ENCODE measurements at regions not wholly inside any gene's neighbourhood (a gene's known extent, or its start where the extent isn't known, plus 50 kb on each side); places are given as distances from the start of the nearest gene placed in this dataset.
"Not testable (repeated sequence)": the region's sequence is repeated elsewhere in the genome, so short reads cannot be mapped to it uniquely, and the experiment has no call there.

GRCh38 chr3:148466980-148467740 lies 230.5 kb upstream of the AGTR1 start:
- no peak for DNase-seq (ENCODE audit: low spot score)

- no peak for DNase-seq (ENCODE audit: low spot score)
These were observed 220.3 kb upstream of the AGTR1 start for GRCh38 chr3:148477375-148477774.

GRCh38 chr3:148493631-148494030 lies 204.1 kb upstream of the AGTR1 start:
- DNase-seq (ENCODE audit: low spot score) = no peak

- no peak for DNase-seq (ENCODE audit: low spot score)
These were observed 203.3 kb upstream of the AGTR1 start for GRCh38 chr3:148494451-148494850.

DNA sequence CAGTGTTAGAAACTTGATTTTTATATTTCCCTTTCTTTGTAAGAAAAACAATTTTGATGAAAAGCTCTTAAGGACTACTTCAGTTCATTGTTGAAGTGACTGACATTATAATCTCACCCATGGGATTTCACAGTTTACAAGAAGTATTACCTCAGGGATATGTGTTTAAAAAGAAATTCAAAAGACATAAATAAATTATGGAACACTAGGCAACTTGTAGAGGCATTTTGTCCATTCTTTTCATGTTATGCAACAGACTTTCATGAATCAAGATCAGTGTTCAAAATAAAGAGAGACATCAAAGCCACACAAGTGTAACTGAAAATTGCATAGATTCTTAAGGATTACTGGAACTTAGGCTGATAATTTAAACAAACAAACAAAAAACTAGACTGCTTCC lies 196.8 kb upstream of the AGTR1 start:
- no peak for DNase-seq (ENCODE audit: low spot score)

GRCh38 chr3:148510116-148510515 lies 187.6 kb upstream of the AGTR1 start:
- DNase-seq (ENCODE audit: low spot score) = no peak

- DNase-seq (ENCODE audit: low spot score) = no peak
These were observed 187.1 kb upstream of the AGTR1 start for GRCh38 chr3:148510561-148510960.

DNA sequence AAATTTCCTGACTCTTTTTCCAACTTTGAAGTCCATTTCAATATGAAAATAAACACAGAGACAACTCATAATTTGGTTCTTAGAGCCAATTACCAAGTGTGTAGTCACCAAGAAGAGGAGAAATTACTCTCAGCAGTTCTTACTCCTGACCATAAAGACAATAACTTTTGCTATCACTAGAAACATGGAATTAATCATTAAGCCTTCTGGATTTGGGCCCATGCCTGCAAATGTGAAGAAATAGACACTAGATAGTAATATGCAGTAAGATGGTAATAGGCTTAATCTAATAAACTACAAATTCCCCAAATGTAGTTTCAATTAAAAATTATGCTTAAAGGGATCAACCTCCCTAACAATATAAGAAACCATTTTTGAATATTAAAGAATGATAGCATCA lies 185.1 kb upstream of the AGTR1 start:
- no peak for DNase-seq (ENCODE audit: low spot score)

GRCh38 chr3:148513096-148513543 lies 184.6 kb upstream of the AGTR1 start:
- no peak for DNase-seq (ENCODE audit: low spot score)

DNA sequence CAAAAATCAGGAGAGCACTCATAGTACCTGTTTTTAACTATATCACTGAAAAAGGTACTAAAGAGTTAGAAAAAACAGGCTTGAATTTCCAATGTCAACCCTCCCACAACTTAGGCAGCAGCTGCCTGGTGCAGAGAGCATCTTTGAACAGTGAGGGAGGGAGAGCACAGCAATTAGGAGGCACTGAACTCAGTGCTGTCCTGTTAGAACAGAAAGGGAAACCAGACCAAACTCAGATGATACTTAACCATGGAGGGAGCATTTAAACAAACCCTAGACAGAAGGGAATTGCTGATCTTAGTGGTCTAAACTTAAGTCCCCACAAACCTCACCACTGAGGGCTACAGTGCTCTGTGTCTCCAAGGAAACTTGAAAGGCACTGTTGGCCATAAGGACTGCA lies 179.2 kb upstream of the AGTR1 start:
- no peak for DNase-seq (ENCODE audit: low spot score)

DNA sequence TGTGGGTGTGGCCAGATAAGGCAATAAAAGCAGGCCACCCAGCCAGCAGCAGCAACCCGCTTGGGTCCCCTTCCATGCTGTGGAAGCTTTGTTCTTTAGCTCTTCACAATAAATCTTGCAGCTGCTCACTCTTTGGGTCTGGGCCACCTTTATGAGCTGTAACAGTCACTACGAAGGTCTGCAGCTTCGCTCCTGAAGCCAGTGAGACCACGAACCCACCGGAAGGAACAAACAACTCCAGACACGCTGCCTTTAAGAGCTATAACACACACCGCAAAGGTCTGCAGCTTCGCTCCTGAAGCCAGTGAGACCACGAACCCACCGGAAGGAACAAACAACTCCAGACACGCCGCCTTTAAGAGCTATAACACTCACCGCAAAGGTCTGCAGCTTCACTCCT lies 172.1 kb upstream of the AGTR1 start:
- not testable (repeated sequence) for DNase-seq (ENCODE audit: low spot score)

DNA sequence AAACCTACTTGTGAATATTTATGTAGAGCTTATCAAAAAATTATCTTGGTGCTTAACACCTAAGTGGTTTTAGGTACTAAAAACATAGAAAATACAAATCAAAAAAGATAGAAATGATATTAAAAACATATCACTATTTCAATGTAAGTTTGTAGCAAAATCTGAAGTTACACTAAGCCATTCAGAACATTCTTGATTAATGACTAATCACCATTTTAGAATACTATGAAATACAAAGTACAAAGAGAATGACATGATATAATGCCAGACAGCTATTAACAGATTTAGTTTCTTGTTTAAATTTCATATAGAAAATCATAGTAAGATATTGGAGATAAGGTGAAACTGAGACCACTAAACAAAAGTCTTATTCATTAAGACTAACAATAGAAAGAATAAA lies 169.7 kb upstream of the AGTR1 start:
- no peak for DNase-seq (ENCODE audit: low spot score)

- DNase-seq (ENCODE audit: low spot score) = no peak
These were observed 165.9 kb upstream of the AGTR1 start for GRCh38 chr3:148531836-148532235.

GRCh38 chr3:148532326-148532725 lies 165.4 kb upstream of the AGTR1 start:
- DNase-seq (ENCODE audit: low spot score) = no peak

DNA sequence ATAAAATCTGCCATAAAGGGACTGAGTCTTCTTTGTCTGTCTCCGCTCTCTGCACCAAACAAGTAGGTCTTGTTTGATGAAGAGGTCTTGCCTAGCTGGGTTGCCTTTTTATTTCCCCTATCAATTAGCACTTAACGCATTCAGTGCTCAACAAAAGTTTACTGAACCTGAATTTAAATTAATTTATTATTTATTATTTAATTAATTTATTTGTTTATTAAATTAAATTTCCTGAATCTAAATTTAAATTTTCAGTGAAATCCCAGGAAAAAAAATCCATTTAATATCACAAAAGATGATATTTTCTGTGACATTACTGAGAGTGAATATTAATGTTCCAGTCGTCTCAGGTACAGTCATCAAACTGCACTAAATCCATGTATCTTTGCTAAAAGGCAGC lies 164.9 kb upstream of the AGTR1 start:
- DNase-seq (ENCODE audit: low spot score) = no peak

DNA sequence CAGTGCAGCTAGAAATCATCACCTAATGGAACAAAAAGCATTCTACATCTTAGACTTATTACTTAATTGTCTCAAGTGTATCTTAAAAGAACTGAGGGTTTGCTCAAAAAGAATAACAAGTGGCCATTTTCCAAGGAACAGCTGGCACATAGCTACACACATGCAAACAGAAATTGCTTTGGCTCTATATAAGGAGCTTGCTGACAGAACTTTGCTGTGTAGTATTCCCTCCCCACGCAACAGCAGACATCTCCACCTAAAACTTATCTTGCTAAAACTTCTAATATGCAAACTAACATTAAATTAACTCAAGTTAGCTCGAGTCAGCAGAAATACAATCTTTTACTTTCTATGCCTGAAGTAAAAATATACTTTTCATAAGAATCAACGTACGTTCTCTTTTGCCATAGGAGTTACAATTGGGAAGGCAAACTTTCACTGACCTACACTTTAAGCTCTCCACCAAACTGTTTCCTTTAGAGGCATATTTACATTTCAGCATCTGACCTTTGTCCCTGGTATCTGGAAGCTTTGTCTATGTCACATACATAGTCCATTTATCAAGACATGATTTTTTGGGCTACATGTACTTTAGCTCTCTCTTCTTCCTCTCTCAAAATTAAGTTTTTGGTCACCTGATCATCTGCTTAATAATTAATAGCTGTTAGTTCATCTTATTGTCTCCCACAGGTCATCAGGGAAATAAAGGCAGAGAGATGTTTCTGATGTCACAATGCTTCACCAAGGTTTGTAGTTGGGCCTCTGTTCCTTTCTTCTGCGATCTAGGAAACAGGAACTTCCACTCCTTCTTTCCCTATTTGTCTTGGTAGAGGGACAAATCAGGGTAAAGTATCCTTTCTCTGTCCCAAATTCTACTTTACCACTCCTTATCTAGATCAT lies 163.4 kb upstream of the AGTR1 start:
- DNase-seq (ENCODE audit: low spot score) = no peak

DNA sequence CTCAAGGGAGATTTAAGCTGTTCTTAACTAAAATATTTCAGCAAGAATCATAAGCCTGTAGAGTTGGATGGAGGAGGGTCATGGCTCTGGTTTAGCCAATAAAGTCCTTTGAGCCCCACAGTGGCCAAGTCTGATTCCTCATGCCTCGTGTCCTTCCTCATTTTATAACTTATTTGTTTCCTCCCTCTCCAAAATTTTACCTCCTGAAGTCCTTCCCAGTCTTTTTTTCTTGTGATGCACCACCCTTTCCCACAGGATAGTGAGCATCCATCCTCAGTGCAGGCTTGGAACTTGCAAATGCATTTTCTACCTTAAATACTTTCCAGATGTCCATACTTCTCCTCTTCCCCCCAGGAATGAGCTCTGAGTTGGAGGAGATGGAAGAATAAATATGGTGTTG lies 162.7 kb upstream of the AGTR1 start:
- DNase-seq (ENCODE audit: low spot score) = no peak

- DNase-seq (ENCODE audit: low spot score) = no peak
These were observed 157.4 kb upstream of the AGTR1 start for GRCh38 chr3:148540266-148540665.

- DNase-seq (ENCODE audit: low spot score) = no peak
These were observed 156.9 kb upstream of the AGTR1 start for GRCh38 chr3:148540851-148541250.

DNA sequence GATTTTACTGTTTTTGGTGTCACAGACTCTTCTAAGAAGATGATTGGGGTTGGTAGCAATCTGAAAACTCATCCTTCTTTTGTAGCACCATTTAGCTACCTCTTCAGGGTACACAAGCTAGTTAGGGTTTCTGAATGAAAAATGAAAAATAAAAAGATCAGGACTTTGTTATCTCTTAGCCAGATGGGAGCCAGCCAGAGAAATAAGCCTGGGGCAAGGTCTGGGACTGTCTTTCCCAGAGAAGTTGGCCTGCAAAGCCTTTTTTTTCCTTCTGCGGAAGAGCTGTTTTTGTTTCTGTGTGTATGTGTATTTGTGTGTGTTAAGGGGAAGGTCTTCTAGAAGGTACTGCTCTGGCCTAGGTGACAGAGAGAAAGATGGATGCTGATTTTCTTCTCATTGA lies 150.7 kb upstream of the AGTR1 start:
- no peak for DNase-seq (ENCODE audit: low spot score)

- no peak for DNase-seq (ENCODE audit: low spot score)
These were observed 145.9 kb upstream of the AGTR1 start for GRCh38 chr3:148551767-148552260.

GRCh38 chr3:148554367-148554766 lies 143.3 kb upstream of the AGTR1 start:
- DNase-seq (ENCODE audit: low spot score) = no peak

DNA sequence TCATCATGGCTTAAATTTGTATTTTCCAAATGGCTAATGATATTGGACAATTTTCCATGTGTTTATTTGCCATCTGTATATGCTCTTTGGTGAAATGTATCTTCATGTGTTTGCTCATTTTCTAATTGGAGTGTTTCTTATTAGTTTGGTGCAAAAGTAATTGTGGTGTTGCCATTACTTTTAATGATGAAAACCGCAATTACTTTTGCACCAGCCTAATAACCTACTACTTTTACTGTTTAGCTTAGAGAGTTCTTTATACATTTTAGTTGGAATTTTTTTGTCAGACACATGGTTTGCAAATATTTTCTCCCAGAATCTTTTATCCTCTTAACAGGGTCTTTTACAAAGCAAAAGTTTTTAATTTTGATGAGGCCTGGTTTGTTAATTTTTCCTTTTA lies 141.0 kb upstream of the AGTR1 start:
- no peak for DNase-seq (ENCODE audit: low spot score)

All from umbilical cord (tissue), 1 donor.